ENCODE measurements at regions not wholly inside any gene's neighbourhood (a gene's known extent, or its start where the extent isn't known, plus 50 kb on each side); places are given as distances from the start of the nearest gene placed in this dataset.

DNA sequence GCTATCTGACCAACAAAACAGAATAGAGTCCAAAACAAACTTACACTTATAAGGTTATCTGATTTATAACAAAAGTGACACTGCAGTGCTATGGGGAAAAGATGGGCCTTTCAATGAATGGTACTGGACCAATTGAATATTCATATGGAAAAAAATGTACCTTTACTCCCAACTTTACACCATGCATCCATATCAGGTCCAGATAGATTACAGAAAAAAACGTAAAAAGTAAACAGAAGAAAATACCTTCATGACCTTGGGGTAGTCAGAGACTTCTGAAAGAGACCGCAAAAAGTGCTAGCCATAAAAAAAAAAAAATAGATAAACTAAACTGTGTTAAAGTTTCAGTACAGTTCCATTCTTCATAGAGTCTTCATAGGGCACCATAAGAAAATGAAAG, 308.3 kb downstream of the GXYLT1 start:
- Histone ChIP-seq H3K9ac (ENCODE audit: insufficient read length) (no peak overlapping the region), H3K27ac (no peak overlapping the region), H3K36me3 (ENCODE audit: insufficient read depth, low read length) (no peaks in the 10 kb centered on the region), H3K4me3 (no peak overlapping the region), H3K9me3 (ENCODE audit: low read depth, low read length) (no peaks in the 10 kb centered on the region)
- no peak for DNase-seq (ENCODE audit: low read depth, low spot score)
- TF ChIP-seq FOXP2 (optimal IDR thresholded peaks at IDR 0.05; ENCODE audit: control extremely low read depth, extremely low read length, insufficient read depth) (no peak), EZH2 (IDR thresholded peaks at IDR 0.05) (no peak), POLR2AphosphoS5 (IDR thresholded peaks at IDR 0.05; ENCODE audit: borderline replicate concordance, low read depth, low read length) (no peak)

GRCh38 chr12:41835556-41835955, 309.1 kb downstream of the GXYLT1 start:
- H3K9me3 ChIP-seq (ENCODE audit: low read depth, low read length) = no peaks in the 10 kb centered on the region
- no peak overlapping the region for H3K9ac ChIP-seq (ENCODE audit: insufficient read length)
- no peak overlapping the region for H3K4me3 ChIP-seq
- TF ChIP-seq EZH2 (IDR thresholded peaks at IDR 0.05) (no peak), POLR2AphosphoS5 (IDR thresholded peaks at IDR 0.05; ENCODE audit: borderline replicate concordance, low read depth, low read length) (no peak), FOXP2 (optimal IDR thresholded peaks at IDR 0.05; ENCODE audit: control extremely low read depth, extremely low read length, insufficient read depth) (no peak)
- H3K36me3 ChIP-seq (ENCODE audit: insufficient read depth, low read length) = no peaks in the 10 kb centered on the region
- DNase-seq (ENCODE audit: low read depth, low spot score) = no peak
- no peak overlapping the region for H3K27ac ChIP-seq

GRCh38 chr12:41819948-41820347, 324.7 kb downstream of the GXYLT1 start:
- Histone ChIP-seq H3K9ac (ENCODE audit: insufficient read length) (no peak overlapping the region), H3K36me3 (ENCODE audit: insufficient read depth, low read length) (no peaks in the 10 kb centered on the region), H3K4me3 (no peak overlapping the region), H3K9me3 (ENCODE audit: low read depth, low read length) (no peaks in the 10 kb centered on the region), H3K27ac (peak overlapping the region; percentile 53)
- DNase-seq (ENCODE audit: low read depth, low spot score) = no peak
- TF ChIP-seq FOXP2 (optimal IDR thresholded peaks at IDR 0.05; ENCODE audit: control extremely low read depth, extremely low read length, insufficient read depth) (no peak), POLR2AphosphoS5 (IDR thresholded peaks at IDR 0.05; ENCODE audit: borderline replicate concordance, low read depth, low read length) (no peak), EZH2 (IDR thresholded peaks at IDR 0.05) (no peak)

DNA sequence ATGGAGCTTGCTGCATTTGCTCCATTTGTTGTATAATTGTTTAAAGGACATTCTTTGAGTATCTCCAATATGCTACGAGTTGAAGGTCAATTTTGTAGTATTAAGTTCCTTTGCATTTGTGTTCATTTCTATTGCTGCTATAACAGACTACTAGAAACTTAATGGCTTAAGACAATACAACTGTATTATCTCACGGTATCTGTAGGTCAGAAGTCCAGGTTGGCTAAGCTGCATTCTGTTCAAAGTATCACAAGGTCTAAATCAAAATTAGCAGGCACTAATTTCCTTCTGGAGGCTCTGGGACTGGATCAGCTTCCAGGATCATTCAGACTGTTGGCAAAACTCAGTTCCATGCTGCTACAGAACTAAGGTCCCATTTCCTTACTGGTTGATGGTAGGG, 340.6 kb downstream of the GXYLT1 start:
- Histone ChIP-seq H3K9me3 (ENCODE audit: low read depth, low read length) (no peaks in the 10 kb centered on the region), H3K27ac (no peak overlapping the region), H3K4me3 (no peak overlapping the region), H3K9ac (ENCODE audit: insufficient read length) (no peak overlapping the region), H3K36me3 (ENCODE audit: insufficient read depth, low read length) (no peaks in the 10 kb centered on the region)
- DNase-seq (ENCODE audit: low read depth, low spot score) = no peak
- TF ChIP-seq EZH2 (IDR thresholded peaks at IDR 0.05) = no peak
- no peak for TF ChIP-seq FOXP2 (optimal IDR thresholded peaks at IDR 0.05; ENCODE audit: control extremely low read depth, extremely low read length, insufficient read depth)
- no peak for TF ChIP-seq POLR2AphosphoS5 (IDR thresholded peaks at IDR 0.05; ENCODE audit: borderline replicate concordance, low read depth, low read length)

DNA sequence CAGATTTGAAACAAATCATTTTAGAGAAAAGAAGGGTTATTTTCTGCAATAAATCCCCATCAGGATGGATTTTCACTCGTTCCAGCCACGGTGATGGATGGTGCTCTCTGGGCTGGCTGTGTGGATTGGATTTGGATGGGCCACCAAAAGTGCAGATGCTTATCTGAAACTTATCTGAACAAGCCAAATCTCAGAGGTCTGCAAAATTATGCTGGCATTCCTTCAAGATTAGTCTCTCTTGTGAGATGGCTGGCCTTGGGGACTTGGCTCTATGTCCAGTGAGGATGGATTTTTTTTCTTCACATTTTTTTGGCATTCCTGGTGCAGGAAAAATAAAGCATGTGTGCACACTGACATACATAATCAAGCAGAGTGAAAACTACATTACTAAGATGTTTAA, 341.9 kb downstream of the GXYLT1 start:
- no peak for DNase-seq (ENCODE audit: low read depth, low spot score)
- Histone ChIP-seq H3K27ac (no peak overlapping the region), H3K9ac (ENCODE audit: insufficient read length) (no peak overlapping the region)

GRCh38 chr12:41801261-41801660, 343.4 kb downstream of the GXYLT1 start:
- Histone ChIP-seq H3K36me3 (ENCODE audit: insufficient read depth, low read length) (no peaks in the 10 kb centered on the region), H3K9ac (ENCODE audit: insufficient read length) (peak overlapping the region; percentile 23), H3K27ac (peak overlapping the region; percentile 92), H3K4me3 (0 out of 2 replicates have a peak overlapping the region, but pooled peaks have one; percentile 19), H3K9me3 (ENCODE audit: low read depth, low read length) (no peaks in the 10 kb centered on the region)
- TF ChIP-seq EZH2 (IDR thresholded peaks at IDR 0.05) (no peak), POLR2AphosphoS5 (IDR thresholded peaks at IDR 0.05; ENCODE audit: borderline replicate concordance, low read depth, low read length) (no peak), FOXP2 (optimal IDR thresholded peaks at IDR 0.05; ENCODE audit: control extremely low read depth, extremely low read length, insufficient read depth) (no peak)
- peak; percentile 52 for DNase-seq (ENCODE audit: low read depth, low spot score)

More for the DNA sequence above, 341.9 kb downstream of the GXYLT1 start:
- TF ChIP-seq EZH2 (IDR thresholded peaks at IDR 0.05) (no peak), POLR2AphosphoS5 (IDR thresholded peaks at IDR 0.05; ENCODE audit: borderline replicate concordance, low read depth, low read length) (no peak)
- Histone ChIP-seq H3K36me3 (ENCODE audit: insufficient read depth, low read length) (no peaks in the 10 kb centered on the region), H3K4me3 (no peak overlapping the region), H3K9me3 (ENCODE audit: low read depth, low read length) (no peaks in the 10 kb centered on the region)

GRCh38 chr12:41799671-41800070, 345.0 kb downstream of the GXYLT1 start:
- Histone ChIP-seq H3K4me3 (no peak overlapping the region), H3K9ac (ENCODE audit: insufficient read length) (no peak overlapping the region), H3K27ac (peak overlapping the region; percentile 90; the same call in 1 of the 2 replicates), H3K9me3 (ENCODE audit: low read depth, low read length) (no peaks in the 10 kb centered on the region), H3K36me3 (ENCODE audit: insufficient read depth, low read length) (no peaks in the 10 kb centered on the region)
- TF ChIP-seq POLR2AphosphoS5 (IDR thresholded peaks at IDR 0.05; ENCODE audit: borderline replicate concordance, low read depth, low read length) = no peak
- no peak for TF ChIP-seq FOXP2 (optimal IDR thresholded peaks at IDR 0.05; ENCODE audit: control extremely low read depth, extremely low read length, insufficient read depth)
- no peak for TF ChIP-seq EZH2 (IDR thresholded peaks at IDR 0.05)
- no peak for DNase-seq (ENCODE audit: low read depth, low spot score)

DNA sequence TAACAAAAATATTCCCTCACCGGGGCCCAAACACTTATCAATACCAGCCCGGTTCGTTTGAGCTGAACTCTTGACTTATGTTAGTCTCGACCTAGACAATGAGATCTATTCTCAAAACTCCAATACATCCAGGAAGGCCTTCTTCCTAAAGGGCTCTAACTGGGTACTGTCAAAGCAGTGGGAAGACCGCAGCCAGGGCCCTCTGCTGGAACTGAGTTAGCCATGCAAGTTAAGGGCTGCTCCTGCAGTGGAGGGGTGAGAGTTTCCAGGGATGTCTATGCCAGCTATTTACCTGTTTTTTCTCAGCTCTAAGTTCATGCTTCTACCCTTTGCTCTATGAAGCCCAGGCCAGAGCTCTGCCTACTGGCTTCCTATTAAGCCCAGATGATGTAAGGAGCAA, 348.8 kb downstream of the GXYLT1 start:
- TF ChIP-seq EZH2 (IDR thresholded peaks at IDR 0.05) = no peak
- no peak for TF ChIP-seq POLR2AphosphoS5 (IDR thresholded peaks at IDR 0.05; ENCODE audit: borderline replicate concordance, low read depth, low read length)
- no peak for TF ChIP-seq FOXP2 (optimal IDR thresholded peaks at IDR 0.05; ENCODE audit: control extremely low read depth, extremely low read length, insufficient read depth)
- H3K9ac ChIP-seq (ENCODE audit: insufficient read length) = no peak overlapping the region
- no peaks in the 10 kb centered on the region for H3K9me3 ChIP-seq (ENCODE audit: low read depth, low read length)
- no peaks in the 10 kb centered on the region for H3K36me3 ChIP-seq (ENCODE audit: insufficient read depth, low read length)
- no peak overlapping the region for H3K4me3 ChIP-seq
- no peak for DNase-seq (ENCODE audit: low read depth, low spot score)
- no peak overlapping the region for H3K27ac ChIP-seq

GRCh38 chr12:41795051-41795600, 349.5 kb downstream of the GXYLT1 start:
- Histone ChIP-seq H3K27ac (peak overlapping the region; percentile 50; the same call in 1 of the 2 replicates), H3K9ac (ENCODE audit: insufficient read length) (no peak overlapping the region), H3K4me3 (peak overlapping the region; percentile 0; the same call in 1 of the 2 replicates), H3K36me3 (ENCODE audit: insufficient read depth, low read length) (no peaks in the 10 kb centered on the region), H3K9me3 (ENCODE audit: low read depth, low read length) (no peaks in the 10 kb centered on the region)
- no peak for TF ChIP-seq EZH2 (IDR thresholded peaks at IDR 0.05)
- TF ChIP-seq POLR2AphosphoS5 (IDR thresholded peaks at IDR 0.05; ENCODE audit: borderline replicate concordance, low read depth, low read length) = no peak
- no peak for TF ChIP-seq FOXP2 (optimal IDR thresholded peaks at IDR 0.05; ENCODE audit: control extremely low read depth, extremely low read length, insufficient read depth)
- DNase-seq (ENCODE audit: low read depth, low spot score) = no peak

Data from SK-N-MC (cell line).